HG03097 (cell line): ENCODE measurements at regions not wholly inside any gene's neighbourhood (a gene's known extent, or its start where the extent isn't known, plus 50 kb on each side); places are given as distances from the start of the nearest gene placed in this dataset.
A peak's percentile ranks its signal among the peaks of the same experiment; 100 is the strongest.

Experiments used
- ATAC-seq: cut with Tn5 transposase; IDR thresholded peaks from one replicate; pipeline ENCODE4 v1.9.1; 2021; ENCODE audit not compliant: unreplicated experiment, low FRiP score

DNA sequence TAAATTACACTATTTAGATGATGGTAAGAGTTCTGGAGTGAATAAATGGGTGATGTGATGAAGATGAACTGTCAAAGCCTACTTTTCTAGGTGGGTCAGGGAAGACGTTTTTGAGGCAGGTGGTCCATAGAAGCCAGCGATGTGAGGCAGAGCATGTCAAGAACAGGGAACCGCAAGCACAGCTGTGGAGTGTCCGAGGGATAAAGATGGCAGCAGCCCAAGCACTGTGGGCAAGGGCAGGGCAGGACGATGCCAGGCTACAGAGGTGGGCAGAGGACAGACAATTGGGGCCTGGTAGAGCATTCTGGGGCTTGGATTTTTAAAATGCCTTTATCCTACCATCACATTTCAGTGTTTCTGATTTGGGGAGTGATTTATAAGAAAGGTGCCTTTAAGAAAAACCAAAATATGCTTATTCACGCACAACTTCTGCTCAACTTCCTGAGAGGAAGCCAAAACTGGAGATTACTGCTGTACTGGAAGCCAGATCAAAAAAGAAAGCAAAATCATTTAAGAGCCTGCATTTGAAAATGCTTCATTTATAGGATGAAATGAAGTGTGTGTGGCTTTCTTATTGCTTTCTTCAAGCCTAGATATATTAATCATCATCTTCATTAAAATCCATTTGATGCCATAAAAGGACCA, 119.0 kb upstream of the WDR17 start:
- ATAC-seq: no peak

DNA sequence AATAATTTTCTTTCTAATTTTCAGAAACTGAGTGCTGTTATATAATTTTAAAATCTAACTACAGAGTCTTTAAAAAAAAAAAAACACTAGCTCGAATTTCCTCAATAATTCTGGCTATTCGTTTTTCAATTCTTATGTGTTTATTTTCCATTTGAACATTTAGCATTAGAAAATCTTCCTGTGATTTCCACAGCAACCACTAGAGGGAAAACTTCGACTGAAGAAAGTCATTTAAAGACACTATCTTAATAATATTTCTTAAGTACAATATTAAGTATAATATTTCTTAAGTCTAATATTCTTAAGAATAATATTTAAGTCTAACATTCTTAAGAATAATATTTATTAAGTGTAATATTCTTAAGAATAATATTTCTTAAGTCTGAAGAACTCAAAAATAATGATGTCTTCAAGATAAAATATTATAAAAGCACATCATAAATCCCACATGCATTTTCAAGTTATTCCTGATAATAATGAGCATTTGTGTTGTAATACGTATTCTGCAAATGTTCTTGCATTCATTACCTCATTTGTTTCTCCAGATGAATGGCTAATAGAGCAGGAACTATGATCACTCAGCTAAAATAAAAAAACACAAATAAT, 118.4 kb upstream of the WDR17 start:
- ATAC-seq: no peak

DNA sequence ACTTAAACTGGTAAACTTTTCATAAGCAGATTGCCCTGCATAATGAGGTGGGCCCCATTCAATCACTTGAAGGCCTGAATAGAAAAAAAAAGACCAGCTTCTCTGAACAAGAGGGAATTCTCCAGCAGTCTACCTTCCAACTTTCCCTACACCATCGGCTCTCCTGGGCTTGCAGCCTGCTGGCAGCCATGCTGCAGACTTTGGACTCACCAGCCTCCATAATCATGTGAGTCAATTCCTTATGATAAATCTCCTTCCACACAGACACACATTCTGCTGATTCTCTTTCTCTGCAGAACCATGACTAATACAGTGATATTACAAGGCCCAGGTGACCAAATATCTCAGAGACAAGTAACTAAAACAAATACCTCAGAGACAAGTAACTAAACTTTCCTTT, 113.8 kb upstream of the WDR17 start:
- ATAC-seq: no peak

DNA sequence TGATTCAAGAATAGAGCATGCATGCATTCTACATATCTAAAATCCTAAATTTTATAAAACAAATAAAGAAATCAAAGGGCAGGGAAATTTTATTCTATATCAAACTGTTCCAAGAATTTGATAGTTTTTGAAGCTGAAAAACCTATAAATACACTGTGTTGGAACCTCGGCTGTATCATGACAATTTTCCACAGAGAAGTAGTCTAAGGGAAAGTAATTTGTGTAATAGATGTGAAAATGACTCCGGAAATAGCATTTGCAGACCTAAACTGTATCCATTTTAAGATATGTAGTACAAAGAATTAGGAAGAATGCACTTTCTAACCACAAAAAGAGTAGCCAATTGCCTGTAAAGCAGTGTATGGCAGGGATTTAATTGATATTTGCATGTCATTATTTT, 112.5 kb upstream of the WDR17 start:
- ATAC-seq: no peak

DNA sequence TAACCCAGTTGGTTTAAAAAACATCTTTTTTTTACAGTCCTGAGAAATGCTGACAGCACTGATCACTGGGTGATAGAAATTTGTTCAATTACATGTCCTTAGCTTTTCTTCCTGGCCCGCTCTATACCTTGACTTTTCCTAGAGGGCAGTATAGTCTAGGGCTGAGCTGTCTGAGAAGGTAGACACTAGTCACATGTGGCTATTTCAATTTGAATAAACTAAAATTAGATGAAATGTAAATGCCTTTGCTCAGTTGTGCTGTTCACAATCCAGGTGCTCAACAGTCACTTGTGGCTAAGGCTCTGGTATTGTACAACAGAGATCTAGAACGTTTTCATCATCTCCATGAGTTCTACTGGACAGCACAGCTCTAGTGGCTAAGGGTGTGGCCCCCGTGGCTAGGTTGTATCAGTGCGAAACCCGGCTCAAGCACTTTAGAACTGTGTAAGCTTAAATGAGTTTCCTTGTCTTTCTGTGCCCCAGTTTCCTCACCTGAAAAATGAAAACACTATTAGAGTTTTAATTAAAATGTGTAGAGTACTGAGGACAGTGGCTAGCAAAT, 111.6 kb upstream of the WDR17 start:
- peak; percentile 74 for ATAC-seq

DNA sequence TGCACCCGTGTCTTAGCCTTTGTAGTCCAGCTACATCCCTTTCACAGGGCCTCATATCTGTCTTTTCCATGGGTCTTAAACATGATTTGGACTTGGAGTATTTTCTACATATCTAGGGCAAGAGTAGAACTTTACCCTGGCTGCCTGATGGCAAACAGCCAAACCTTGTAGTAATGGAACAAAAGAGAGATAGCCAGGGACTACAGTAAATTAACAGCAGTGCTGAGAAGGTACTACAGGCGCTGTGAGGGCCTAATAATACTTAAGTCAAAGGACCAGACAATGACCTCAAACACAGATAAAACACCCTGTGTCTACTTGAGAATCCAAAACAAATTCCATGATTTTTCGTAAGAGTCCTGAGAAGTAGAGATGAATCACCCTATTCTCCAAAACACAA, 111.0 kb upstream of the WDR17 start:
- no peak for ATAC-seq

DNA sequence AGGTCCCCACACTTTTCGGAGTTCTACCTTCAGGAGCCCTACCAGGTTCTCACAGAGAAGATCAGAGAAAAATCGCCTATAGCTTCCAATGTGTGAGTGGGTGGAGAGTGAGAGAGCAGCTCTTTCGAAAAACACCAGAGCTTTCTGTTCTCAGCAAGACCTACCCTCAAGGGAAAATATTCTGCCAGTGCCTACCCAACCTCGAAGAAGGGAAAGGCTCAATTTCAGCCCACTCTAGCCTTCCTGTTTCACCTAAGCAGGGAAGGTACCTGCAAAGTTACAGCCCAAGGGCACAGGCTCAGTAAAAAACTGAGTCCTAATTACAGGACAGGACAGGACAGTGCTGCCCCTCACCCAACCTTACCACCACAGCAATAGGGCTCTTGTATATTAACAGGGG, 104.0 kb upstream of the WDR17 start:
- peak; percentile 83 for ATAC-seq

DNA sequence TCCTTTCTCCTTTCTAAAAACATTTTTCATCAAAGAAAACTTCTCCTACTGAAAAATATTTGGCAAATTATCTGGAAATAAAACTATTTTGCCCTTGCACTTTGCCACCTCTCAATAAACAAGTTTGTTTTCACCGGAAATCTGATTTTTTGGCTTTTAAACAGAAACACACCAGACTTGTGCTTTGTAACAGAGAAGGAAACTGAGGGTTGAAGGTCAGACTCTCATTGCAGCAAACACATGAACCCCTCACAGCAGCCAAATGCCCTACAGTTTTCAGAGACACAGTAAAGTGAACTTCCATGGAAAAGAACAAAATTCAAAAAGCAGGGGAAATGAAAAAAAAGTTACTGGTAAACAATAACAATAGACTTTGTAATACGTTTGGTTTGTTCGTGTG, 95.6 kb upstream of the WDR17 start:
- ATAC-seq: no peak

DNA sequence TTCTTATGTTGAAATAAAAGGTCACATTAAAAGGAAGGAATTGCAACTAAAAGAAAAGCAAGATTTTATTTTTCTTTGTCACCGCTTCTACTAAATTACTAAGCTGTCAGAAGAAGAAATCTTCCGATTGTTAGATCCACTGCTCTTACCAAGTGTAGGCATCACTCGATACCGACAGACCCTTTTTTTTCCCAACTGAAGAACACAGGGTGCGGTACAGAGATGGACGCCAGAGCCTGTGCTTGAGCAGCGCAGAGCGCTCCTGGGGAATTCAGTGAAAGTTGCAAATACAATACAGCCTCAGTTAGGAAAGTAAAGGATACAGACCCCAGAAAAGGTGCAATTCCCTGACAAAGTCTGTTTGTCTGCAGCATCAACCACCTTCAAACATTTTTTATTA, 94.9 kb upstream of the WDR17 start:
- no peak for ATAC-seq

DNA sequence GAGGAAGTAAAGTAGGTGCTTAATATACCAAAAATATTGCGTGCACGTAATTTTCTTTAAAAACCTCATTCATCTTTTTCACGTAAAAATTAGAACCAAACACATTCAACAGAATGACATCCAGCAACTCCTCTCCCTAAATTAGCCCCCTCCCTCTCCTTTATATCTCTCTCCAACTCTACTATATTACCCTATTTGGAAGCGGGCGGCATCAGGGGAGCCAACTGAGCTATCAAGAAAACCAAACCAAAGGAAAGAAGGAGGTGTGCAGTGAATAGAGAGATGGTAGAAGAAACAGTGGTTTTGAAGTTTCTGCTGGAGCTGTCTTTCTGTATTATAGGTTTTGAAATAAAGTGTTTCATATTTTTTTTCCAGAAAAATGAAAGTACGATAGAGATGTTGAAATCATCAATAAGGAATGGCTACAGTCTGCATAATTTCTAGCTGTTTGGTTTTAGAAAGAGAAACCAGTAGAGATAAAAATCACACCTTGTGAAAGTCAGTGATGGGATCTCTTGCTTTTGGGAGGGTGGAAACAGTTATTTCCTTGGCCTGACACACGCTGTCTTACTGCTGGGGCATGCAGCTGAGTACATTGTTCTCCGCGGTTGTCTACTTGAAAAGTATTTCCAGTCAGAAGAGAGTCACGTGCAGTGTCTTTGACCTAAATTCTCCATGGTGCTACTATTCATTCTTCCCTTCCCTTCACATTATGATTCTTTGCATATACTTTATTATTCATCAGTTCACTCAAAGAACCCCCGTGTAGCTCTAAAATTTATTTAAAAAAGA, 94.1 kb upstream of the WDR17 start:
- ATAC-seq: no peak

DNA sequence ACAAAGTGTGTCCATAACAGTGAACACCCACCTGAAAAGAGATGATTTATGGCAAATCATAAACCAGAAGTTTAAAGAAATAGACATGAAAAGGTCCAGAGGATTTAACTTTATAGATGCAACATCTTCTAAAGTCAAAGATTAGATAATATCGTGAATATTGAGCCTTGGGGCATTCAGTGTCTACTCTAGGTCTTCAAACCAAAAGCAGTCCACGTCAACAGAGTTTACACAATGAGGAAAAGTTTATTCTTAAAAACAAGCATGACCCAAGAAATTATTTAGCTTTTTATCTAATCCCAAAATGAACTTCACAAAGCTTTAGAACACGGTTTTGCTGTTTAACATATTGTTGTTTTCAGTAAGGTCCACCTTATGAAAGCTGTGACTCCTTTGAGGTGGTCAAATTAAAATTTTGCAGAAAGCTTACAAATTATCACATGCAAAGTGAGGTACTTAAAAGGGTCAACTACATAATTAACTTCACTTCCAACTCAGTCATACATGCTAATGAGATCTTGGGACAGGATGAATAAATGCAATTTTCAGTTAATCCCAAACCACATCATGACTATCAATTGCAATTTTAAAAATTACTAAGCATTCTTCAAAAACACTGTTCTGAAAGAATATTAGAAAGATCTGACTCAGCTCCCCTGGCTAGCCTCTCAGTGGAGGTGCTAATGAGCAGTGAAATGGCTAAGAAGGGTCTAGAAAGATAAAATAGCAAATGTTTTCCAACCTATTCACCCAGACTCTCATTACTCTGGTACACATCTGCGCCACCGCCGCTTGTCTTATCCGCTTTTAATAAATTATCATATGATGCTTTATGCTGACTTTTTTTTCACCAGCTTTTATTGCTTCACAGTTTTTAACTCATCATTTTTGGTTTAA, 92.4 kb upstream of the WDR17 start:
- ATAC-seq: no peak

DNA sequence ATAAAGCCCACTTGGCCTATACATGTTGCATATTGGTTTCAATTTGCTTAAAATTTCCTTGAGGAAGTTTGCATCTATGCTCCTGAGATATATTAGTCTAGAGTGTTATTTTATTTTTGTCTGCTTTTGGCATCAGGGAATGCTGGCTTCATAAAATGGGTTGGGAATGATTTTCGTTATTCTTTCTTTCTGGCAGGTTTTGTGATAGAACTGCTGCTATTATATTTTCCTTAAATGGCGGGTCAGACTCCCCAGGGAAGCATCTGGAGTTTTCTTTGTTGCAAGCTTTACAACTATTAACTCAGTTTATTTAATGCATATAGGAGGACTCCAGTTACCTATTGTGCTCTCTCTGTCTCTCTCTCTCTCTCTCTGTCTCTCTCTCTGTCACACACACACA, 82.0 kb upstream of the WDR17 start:
- ATAC-seq: no peak

DNA sequence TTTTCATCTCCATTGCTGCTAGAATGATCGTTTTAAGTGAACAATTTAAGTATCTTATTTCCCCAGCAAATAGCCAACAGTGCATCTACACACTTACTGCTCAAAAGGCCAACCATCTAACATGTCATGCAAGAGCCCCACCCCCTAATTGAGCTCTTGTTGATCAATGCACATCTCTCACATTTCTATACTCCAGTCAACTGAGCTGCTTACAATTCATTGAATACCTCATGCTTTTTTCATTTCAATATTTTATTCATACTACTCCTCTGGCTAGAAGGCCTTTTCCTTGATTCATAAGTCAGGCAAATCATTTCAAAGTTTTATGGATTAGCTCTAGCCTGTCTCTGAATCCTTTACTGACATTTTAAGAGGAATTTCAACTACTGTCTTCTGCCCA, 79.0 kb upstream of the WDR17 start:
- ATAC-seq: no peak

DNA sequence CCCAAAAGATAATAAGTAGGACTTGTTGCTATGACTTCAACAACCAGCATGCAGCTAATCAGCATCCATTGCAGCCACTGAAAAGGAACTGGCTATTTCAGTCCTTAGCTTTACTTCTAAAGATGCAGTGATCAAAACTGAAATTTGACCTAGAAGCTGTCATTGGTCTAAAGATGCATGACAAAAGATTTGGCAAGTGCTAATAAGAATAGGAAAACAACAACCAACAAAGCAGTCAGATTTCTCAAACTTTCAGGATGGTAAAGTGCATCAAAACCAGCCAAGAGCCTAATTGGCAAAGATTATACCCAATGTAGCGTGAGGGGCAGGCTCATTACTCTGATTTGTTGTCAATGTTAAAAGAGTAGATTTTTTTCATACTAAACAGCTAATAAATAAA, 77.1 kb upstream of the WDR17 start:
- no peak for ATAC-seq

DNA sequence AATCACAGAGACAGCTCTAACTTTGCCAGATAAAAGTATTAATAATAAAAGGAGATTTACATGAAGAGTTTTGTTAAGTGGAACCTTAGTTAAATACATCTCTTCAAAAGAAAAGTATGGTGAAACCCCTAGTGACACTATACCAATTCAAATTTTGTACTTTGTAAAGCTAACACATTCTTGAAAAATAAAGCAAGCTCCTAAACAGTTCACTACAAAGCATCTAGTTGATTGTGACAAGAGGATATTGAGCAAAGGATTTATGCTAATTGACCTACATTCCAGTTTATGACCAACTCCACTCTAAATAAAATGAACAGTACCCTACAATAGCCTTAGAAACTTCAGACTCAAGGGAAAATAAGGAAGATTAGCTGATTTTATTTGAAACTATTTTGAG, 69.4 kb upstream of the WDR17 start:
- ATAC-seq: no peak

DNA sequence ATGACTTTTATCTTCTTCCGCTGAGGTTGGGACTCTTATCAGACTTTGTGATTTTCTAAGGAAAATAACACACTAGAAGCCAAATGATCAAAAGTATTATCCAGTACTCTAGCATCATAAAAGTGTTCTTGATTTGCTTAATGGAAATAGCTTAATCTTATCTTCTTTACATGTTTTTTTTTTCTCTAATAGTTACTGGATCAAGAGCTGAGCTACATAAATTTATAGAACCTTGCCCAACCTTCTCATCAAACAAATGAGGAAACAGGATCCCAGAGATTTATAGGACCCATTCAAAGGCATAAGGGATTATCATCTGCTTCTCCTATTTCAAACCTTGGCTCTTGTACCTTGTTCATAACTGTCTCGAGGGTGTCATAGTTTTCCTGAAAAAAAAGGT, 68.3 kb upstream of the WDR17 start:
- ATAC-seq: no peak

DNA sequence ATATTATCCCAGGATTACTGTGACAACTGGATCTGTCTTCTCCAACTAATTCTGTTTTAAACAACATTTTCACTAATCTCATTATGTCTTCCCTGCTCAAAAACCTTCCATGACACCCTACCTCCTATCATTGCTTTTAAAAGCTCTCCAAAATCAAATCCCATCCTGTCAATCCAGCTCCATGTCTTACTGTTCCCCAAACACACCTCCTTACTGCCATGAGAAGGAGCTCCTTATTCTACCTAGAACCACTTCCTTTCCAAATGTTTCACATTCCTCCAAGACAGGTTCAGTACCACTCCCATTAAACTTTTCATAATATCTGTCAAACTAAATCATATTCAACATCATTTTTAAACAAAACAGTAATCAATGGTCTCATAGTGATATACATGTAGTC, 66.9 kb upstream of the WDR17 start:
- no peak for ATAC-seq

DNA sequence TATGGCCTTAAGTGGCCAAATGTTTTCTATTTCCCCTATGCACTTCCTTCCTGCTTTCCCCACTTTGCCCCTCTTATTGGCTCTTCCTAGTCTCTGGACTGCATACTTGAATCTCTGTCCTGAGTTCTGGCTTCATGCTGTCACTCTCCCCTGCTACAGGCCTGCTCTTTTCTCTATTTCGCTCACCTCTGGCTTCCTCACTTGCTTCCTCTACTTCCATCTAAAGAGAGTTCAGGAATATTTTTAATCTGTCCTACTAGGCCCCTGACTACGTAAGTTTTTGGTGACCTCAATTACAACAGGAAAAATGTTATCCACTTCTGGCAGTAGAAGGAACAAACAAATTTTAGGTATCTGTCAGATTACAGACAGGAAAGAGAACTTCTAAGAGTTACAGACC, 65.7 kb upstream of the WDR17 start:
- ATAC-seq: no peak

DNA sequence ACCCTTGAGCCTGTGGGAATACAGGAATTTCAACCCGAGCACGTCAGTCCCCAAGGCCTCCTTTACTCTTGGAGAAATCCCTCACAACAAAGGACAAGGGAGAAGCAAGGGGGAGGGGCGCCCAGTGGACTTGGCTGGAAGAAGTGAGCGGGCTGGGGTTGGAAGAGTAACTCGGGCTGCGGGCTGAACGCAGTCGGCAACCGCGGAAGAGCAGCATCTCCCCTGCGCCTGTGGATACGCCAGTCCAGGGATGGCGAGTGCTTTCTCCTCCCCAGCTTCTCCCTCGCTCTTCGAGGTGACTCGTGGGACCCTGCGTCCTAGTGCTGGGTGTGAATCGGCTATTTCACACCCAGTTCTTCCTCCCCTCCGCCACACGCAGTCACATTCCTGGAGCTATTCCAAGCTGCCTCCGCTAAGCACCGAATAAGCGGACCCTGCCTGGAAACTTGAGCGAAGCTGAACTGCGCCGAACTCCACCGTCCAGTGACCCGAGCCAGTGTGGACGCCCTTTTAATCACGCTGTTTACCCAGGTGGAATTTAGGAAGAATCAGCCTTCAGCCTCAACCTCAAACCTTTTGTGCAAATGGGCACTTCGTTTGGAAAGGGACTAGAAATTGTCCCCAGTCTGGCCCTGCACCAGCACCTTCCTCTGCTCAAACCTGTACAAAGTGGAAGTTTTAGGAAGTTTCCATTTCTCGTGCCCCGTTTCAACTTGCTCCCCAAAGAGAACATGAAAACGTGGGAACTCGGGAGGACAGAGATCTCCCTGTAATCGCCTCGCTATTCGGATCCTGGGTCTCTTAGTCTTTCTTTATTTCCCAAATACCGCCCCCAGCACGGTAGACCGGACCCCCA, 64.3 kb upstream of the WDR17 start:
- ATAC-seq: no peak
